ENCODE measurements at regions not wholly inside any gene's neighbourhood (a gene's known extent, or its start where the extent isn't known, plus 50 kb on each side); places are given as distances from the start of the nearest gene placed in this dataset.

- TF ChIP-seq, protein P1, sequence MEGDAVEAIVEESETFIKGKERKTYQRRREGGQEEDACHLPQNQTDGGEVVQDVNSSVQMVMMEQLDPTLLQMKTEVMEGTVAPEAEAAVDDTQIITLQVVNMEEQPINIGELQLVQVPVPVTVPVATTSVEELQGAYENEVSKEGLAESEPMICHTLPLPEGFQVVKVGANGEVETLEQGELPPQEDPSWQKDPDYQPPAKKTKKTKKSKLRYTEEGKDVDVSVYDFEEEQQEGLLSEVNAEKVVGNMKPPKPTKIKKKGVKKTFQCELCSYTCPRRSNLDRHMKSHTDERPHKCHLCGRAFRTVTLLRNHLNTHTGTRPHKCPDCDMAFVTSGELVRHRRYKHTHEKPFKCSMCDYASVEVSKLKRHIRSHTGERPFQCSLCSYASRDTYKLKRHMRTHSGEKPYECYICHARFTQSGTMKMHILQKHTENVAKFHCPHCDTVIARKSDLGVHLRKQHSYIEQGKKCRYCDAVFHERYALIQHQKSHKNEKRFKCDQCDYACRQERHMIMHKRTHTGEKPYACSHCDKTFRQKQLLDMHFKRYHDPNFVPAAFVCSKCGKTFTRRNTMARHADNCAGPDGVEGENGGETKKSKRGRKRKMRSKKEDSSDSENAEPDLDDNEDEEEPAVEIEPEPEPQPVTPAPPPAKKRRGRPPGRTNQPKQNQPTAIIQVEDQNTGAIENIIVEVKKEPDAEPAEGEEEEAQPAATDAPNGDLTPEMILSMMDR (IDR thresholded peaks at IDR 0.05) = no peak
- no peak for TF ChIP-seq EP300 (IDR thresholded peaks at IDR 0.05)
These were observed 129.0 kb downstream of the VSIG4 start for GRCh38 chrX:65910899-65911298.

All from tibial nerve (tissue), 4 donors.